ENCODE measurements at regions not wholly inside any gene's neighbourhood (a gene's known extent, or its start where the extent isn't known, plus 50 kb on each side); places are given as distances from the start of the nearest gene placed in this dataset.

GRCh38 chr12:75606956-75607355, 95.5 kb upstream of the KRR1 start:
- TF ChIP-seq CTCF (IDR thresholded peaks at IDR 0.05) = no peak
- no peak for TF ChIP-seq POLR2A (IDR thresholded peaks at IDR 0.05)

Data from breast epithelium (tissue), 3 donors.